ENCODE measurements at regions not wholly inside any gene's neighbourhood (a gene's known extent, or its start where the extent isn't known, plus 50 kb on each side); places are given as distances from the start of the nearest gene placed in this dataset.

DNA sequence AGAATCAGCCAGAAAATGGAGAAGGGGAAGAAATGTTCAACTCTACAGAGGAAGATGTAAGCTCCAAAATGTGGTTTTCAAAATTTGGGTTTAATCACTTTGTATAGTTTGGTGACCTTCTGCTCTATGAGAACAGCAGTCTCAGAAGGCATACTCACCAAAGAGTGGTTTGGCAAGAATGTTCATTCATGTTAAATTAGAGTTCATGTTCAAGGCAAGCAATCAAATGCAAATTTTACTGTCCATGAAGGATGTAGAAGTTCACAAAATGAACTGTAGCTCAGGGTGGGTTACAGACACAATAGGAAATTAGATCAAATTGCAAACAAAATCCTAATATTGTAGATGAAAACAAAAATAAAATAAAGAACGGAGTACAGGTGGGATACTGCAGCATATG is 606.7 kb upstream of the PCDH20 start:
- WGBS, 2 donors = 83% methylated on average over 1 of the region's 1 CpG
- TF ChIP-seq, protein P1, sequence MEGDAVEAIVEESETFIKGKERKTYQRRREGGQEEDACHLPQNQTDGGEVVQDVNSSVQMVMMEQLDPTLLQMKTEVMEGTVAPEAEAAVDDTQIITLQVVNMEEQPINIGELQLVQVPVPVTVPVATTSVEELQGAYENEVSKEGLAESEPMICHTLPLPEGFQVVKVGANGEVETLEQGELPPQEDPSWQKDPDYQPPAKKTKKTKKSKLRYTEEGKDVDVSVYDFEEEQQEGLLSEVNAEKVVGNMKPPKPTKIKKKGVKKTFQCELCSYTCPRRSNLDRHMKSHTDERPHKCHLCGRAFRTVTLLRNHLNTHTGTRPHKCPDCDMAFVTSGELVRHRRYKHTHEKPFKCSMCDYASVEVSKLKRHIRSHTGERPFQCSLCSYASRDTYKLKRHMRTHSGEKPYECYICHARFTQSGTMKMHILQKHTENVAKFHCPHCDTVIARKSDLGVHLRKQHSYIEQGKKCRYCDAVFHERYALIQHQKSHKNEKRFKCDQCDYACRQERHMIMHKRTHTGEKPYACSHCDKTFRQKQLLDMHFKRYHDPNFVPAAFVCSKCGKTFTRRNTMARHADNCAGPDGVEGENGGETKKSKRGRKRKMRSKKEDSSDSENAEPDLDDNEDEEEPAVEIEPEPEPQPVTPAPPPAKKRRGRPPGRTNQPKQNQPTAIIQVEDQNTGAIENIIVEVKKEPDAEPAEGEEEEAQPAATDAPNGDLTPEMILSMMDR (IDR thresholded peaks at IDR 0.05) = no peak
- TF ChIP-seq POLR2A (IDR thresholded peaks at IDR 0.05) = no peak

DNA sequence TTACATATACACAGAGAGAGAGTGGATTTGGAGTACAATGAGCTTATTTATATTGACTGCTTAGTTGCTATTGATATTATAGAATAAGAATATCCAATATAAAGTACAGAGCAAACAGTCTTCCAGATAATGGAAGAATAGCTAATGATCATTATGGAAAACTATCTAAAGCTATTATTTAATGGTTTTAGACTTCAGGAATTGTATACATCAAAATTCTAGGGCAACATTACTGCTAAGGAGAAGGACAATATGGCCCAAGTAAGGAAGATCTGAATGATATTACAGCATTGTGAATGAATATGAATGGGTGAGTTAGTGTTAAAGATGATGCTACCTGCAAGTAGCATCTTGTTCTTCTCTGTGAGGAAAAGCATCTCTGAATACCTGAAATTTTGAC is 604.2 kb upstream of the PCDH20 start:
- no peak overlapping the region for H3K27ac ChIP-seq
- intact Hi-C loops (cut with DNase I) = no loop called here
- TF ChIP-seq POLR2A (IDR thresholded peaks at IDR 0.05) = no peak
- TF ChIP-seq, protein P1 (IDR thresholded peaks at IDR 0.05) = no peak
- no peak overlapping the region for H3K4me3 ChIP-seq
- no peaks in the 10 kb centered on the region for H3K4me1 ChIP-seq
- H3K9me3 ChIP-seq = no peaks in the 10 kb centered on the region
- H3K36me3 ChIP-seq = no peaks in the 10 kb centered on the region
- no peak for DNase-seq
- H3K27me3 ChIP-seq = no peaks in the 10 kb centered on the region

More for the DNA sequence above, 606.7 kb upstream of the PCDH20 start:
- H3K4me1 ChIP-seq = no peaks in the 10 kb centered on the region
- H3K4me3 ChIP-seq = no peak overlapping the region
- intact Hi-C loops (cut with DNase I) = no loop called here
- no peaks in the 10 kb centered on the region for H3K27me3 ChIP-seq
- H3K36me3 ChIP-seq = no peaks in the 10 kb centered on the region
- no peak for DNase-seq
- no peaks in the 10 kb centered on the region for H3K9me3 ChIP-seq
- H3K27ac ChIP-seq = no peak overlapping the region

GRCh38 chr13:62014299-62014698 is 598.6 kb upstream of the PCDH20 start:
- no peaks in the 10 kb centered on the region for H3K4me1 ChIP-seq
- 33 to 40% methylated on average over 3 of the region's 3 CpGs for WGBS, 2 donors
- no peak overlapping the region for H3K27ac ChIP-seq
- DNase-seq = no peak
- H3K9me3 ChIP-seq = no peaks in the 10 kb centered on the region
- no peak for TF ChIP-seq POLR2A (IDR thresholded peaks at IDR 0.05)
- intact Hi-C loops (cut with DNase I) = no loop called here
- H3K27me3 ChIP-seq = no peaks in the 10 kb centered on the region
- H3K36me3 ChIP-seq = no peaks in the 10 kb centered on the region
- no peak overlapping the region for H3K4me3 ChIP-seq

DNA sequence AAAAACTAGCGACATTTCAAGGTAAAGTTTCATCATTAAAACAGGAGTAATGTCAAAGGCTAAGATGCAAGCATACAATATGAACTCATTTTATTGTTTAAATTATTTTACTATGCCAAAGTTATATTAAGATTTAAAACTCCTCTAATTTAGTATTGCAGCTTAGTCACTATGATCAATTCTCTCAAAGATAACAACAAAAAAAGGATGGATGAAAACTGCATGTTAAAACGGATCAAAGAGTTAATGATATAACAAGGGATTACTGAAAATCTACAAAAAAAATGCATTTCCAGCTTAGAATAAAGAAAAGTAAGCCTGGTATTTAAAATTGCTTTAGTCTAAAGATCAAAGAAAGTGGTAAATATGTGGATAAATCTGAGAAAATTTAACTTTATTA is 587.8 kb upstream of the PCDH20 start:
- no peak overlapping the region for H3K4me3 ChIP-seq
- no peaks in the 10 kb centered on the region for H3K36me3 ChIP-seq
- intact Hi-C loops (cut with DNase I) = no loop called here
- no peak overlapping the region for H3K27ac ChIP-seq
- DNase-seq = no peak
- H3K9me3 ChIP-seq = no peaks in the 10 kb centered on the region
- H3K27me3 ChIP-seq = no peaks in the 10 kb centered on the region
- H3K4me1 ChIP-seq = no peaks in the 10 kb centered on the region
- TF ChIP-seq, protein P1 (IDR thresholded peaks at IDR 0.05) = no peak
- TF ChIP-seq POLR2A (IDR thresholded peaks at IDR 0.05) = no peak
- 43 to 73% methylated on average over 2 of the region's 2 CpGs for WGBS, 2 donors

DNA sequence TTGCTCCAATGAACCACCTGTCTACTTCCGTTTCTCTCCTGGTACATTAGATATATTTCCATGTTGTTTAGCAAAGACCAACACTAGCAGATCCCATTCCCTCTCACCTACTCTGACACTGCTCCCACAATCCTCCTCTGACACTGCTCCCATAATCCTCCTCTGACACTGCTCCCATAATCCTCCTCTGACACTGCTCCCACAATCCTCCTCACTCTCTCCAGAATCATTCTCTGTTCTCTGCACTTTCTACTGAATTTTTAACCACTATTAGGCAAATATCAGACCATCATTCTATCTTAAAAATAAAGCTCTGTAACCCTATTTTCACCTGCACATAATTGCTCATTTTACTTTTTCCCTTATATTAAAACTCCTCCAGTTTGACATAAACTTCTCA is 578.5 kb upstream of the PCDH20 start:
- H3K27me3 ChIP-seq = no peaks in the 10 kb centered on the region
- intact Hi-C loops (cut with DNase I) = no loop called here
- 81 to 83% methylated on average over 1 of the region's 1 CpG for WGBS, 2 donors
- H3K4me1 ChIP-seq = no peaks in the 10 kb centered on the region
- TF ChIP-seq, protein P1 (IDR thresholded peaks at IDR 0.05) = no peak
- no peak for TF ChIP-seq POLR2A (IDR thresholded peaks at IDR 0.05)
- H3K4me3 ChIP-seq = no peak overlapping the region
- no peak for DNase-seq
- H3K9me3 ChIP-seq = no peaks in the 10 kb centered on the region
- no peaks in the 10 kb centered on the region for H3K36me3 ChIP-seq
- no peak overlapping the region for H3K27ac ChIP-seq

DNA sequence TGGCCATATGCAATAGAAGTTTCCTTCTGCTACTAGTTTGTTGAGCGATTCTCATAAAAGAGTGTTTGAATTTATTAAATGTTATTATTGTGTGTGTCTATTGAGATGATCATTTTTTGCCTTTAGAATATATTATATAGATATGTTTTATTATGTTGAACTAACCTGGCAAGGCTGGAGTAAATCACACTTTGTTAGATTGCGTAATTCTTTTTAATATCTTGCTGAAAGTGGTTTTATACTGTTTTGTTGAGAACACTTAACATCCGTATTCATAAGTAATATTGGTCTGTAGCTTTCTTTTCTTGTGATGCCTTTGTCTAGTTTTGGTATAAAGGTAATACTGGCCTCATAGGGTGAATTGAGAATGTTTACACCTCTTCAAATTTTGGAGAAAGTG is 574.3 kb upstream of the PCDH20 start:
- no peaks in the 10 kb centered on the region for H3K4me1 ChIP-seq
- no peaks in the 10 kb centered on the region for H3K36me3 ChIP-seq
- no peak overlapping the region for H3K27ac ChIP-seq
- H3K9me3 ChIP-seq = no peaks in the 10 kb centered on the region
- H3K4me3 ChIP-seq = no peak overlapping the region
- intact Hi-C loops (cut with DNase I) = no loop called here
- WGBS, 2 donors = 86 to 91% methylated on average over 3 of the region's 3 CpGs
- no peak for DNase-seq
- TF ChIP-seq POLR2A (IDR thresholded peaks at IDR 0.05) = no peak
- TF ChIP-seq, protein P1 (IDR thresholded peaks at IDR 0.05) = no peak
- H3K27me3 ChIP-seq = no peaks in the 10 kb centered on the region
